ENCODE measurements at regions not wholly inside any gene's neighbourhood (a gene's known extent, or its start where the extent isn't known, plus 50 kb on each side); places are given as distances from the start of the nearest gene placed in this dataset.

- DNase-seq = no peak
Measured at GRCh38 chr4:184879271-184879670, 53.5 kb upstream of the ACSL1 start.

GRCh38 chr4:184882276-184882675 is 56.5 kb upstream of the ACSL1 start:
- no peak for DNase-seq

- no peak for DNase-seq
Measured at GRCh38 chr4:184883024-184883423, 57.3 kb upstream of the ACSL1 start.

DNA sequence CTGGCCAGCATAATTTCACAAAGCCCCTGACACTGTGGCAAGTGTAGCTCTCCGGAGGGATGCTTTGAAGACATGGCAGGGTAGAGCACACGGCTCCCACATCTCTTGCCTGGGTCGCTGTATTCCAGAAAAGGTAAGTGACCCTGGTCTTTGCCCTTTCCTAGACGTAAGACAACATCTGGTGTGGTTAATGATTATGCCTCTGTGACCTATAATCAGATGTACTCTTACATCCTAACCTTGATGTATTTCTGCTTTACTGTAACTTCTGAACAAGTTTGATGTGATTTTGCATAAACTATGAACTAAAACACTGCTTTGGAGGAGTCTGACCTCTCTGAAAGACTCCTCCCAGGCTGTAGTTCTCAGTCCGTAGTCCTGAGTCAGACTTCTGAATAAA is 59.1 kb upstream of the ACSL1 start:
- DNase-seq = no peak

DNA sequence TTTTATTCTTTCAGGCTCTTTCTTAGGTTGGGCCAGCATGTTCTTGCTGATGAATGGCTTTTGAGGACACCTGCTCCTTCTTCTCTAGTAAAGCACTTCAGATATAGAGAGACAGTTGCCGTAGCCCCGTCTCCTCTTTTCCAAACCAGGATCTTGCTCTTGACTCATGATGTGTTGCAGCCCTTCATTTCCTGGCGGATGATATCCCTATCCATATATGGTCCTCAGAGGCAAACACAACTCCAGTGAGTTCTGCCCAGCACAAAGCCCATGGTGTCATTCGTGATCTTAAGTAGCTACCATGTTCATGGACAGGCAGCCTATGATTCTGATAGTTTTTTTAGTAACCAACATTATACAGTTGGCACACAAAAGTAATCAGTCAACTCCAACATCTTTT is 59.8 kb upstream of the ACSL1 start:
- DNase-seq = no peak

GRCh38 chr4:184887333-184887732 is 61.6 kb upstream of the ACSL1 start:
- DNase-seq = no peak

- no peak for DNase-seq
Measured at GRCh38 chr4:184887947-184888346, 62.2 kb upstream of the ACSL1 start.

DNA sequence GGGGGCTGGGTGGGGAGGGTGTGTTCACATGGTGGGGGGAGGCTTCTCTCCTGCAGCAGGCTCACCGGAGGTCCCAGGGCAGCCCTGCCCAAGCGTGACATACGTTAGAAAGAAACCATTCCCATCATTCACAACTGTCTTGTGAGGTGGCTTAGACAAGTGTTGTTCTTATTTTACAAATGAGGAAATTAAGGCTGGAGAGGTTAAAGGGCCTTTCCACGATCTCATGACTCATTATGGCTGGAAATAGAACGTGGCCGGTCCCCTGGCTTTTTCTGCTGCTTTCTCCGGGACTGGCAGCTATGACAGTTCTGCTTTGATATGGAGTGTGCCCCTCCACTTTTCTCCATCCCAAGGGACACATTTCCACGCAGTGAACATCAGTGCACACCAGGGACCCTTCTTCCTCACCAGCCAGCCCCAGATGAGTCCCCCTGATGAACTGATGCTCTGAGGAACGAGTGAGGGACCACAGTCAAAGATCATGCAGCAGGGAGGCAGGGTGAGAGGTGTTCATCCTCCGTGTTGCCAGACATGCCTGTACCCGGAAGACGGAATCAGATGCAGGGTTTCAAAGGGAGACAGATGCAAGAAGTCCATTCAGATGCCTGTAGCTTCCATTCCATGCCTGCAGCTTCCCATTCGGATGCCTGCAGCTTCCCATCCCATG is 64.0 kb upstream of the ACSL1 start:
- DNase-seq = no peak

- DNase-seq = no peak
Measured at GRCh38 chr4:184890499-184890898, 64.7 kb upstream of the ACSL1 start.

GRCh38 chr4:184891816-184892397 is 66.1 kb upstream of the ACSL1 start:
- no peak for DNase-seq

- DNase-seq = no peak
Measured at GRCh38 chr4:184892999-184893398, 67.2 kb upstream of the ACSL1 start.

DNA sequence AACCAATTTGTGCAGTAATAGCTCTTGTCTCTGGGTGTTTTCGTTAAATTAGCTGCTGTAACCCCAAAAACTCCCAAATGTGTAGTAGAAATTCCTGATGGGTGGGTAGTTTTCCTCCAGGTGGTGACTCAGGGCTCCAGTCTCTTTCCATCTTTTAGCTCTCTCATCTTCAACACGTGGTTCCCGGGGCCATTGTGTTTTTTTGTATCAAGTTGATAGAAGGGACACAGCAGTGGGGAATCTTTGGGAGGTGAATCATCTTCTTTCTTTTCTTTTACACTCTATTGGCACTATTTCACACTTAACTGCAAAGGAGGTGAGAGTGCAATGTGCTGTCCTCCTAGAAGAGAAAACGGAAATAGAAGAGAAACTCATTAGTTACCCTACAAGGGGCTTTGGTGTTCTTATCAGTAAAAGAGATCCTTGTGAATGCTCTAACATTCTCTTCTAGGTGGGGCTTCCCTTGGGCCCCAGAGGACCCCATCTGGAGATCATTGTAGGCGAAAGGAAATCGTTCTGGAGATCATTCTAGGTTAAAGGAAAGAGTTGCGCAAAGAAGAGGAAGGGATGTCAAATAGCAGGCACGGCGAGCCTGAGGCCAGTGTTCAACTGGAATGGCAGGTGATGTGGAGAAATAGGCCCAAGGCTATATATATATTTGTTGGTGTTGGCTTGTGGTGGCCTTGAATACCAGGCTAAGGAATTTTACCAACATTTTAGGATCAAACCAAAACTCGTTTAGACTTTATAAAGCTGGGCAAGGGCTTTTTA is 68.2 kb upstream of the ACSL1 start:
- no peak for DNase-seq

GRCh38 chr4:184895012-184895695 is 69.4 kb upstream of the ACSL1 start:
- no peak for DNase-seq

DNA sequence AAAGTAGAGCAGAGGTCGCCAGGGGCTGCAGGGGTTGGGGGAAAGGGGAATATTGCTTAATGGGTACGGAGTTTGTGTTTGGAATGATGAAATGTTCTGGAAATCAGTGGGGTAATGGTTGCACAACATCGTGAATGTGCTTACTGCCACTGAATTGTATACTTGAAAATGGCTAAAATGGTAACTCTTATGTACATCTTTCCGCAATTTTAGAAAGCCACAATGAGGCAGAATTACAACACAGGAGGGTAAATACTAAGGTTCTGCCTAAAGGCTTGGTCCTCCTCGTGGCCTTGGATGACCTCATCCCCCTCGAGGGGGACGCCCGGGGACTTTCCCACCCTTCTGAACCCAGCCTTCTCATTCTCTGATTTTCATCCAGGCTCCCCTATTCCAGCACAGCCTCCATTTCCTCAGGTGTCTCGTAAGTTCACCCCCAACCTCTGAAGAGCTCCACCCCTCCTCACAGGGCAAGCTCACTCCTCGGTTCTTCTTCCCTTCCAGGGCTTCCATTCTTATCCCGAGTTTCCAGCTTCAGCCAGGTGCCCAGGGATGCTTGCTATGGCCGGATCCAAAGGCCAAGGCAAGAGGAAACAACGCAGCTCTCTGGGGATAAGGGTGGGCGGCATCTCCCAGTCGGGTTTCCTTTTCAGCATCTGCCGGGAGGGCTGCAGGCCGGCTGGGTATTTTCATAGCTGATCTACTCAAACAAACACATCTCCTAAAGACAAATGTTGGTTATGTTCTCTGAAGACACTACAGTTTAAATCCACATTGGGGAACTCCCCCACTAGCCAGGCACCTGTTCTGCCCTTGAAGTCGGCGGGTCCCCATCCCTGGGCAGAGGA is 71.3 kb upstream of the ACSL1 start:
- DNase-seq = no peak

- no peak for DNase-seq
Measured at GRCh38 chr4:184897895-184898294, 72.1 kb upstream of the ACSL1 start.

DNA sequence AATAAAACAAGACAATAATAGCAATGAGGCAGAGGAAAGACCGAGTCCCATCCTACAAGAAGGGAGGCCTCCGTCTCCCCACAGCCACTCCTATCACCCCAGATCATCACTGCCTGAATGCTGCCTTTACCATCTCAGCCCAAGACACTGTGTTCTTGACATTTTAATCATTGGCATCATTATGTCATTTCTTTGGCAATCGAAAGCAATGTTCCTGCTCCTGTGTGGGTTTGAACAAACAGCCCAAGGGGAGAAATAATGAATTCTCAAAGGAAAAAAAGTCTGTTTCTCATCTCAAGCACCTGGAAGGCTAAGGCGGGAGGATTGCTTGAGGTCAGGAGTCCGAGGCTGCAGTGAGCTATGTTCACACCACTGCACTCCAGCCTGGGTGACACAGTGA is 73.0 kb upstream of the ACSL1 start:
- no peak for DNase-seq

DNA sequence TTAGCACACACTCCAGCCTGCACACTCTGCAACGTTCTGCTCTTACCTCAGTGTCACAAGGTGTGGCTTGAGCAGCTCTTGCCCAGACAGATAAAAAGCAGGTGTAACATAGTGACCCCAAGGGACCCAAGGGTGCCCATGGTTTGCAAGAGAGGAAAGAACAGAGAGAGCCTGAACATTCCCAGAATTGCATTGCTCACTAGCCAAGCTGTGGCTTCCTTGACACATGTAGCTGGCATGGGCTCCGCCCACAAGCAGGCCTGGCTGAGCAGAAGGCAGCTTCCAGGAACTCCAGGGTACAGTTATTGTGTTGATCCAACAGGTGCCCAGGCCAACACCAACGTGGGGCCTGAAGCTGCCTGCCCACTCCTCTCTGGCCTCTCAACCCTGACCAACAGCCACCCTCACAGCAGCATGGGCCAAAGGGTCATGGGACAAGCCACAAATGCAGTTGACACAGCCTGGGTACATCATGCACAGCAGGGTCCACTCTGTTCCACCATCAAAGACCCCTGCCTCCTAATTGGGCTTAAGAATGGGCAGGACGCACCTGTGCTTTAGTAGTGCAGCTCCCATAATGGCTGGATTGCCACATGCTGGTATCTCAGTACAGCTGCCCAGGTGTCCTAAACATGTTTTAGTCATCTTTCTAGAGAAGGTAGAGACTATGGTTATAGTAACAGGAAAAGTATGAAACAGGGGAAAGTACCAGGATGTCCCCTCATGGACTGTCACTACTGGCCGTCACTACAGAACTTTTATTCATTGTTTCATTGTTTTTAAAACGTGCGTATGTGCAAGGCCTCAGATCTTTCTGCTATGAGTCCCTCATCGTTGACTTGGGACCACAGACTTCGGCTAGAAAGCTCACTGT is 73.7 kb upstream of the ACSL1 start:
- no peak for DNase-seq

DNA sequence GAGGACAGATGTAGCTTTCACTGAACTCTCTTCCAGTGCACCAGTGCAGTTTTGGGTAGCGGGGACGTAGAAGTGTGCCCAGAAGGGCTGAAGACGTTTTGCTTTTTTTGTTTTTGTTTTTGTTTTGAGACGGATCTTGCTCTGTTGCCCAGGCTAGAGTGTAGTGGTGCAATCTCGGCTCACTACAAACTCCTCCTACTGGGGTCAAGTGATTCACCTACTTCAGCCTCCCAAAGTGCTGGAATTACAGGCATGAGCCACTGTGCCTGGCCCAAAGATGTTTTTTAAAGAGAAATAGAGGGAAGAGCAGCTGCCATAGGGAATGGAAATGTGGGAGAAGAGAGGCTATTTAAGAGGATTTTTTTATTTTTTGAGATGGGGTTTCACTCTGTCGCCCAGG is 74.4 kb upstream of the ACSL1 start:
- no peak for DNase-seq

GRCh38 chr4:184902550-184902949 is 76.8 kb upstream of the ACSL1 start:
- no peak for DNase-seq

GRCh38 chr4:184906480-184907097 is 80.8 kb upstream of the ACSL1 start:
- DNase-seq = no peak

DNA sequence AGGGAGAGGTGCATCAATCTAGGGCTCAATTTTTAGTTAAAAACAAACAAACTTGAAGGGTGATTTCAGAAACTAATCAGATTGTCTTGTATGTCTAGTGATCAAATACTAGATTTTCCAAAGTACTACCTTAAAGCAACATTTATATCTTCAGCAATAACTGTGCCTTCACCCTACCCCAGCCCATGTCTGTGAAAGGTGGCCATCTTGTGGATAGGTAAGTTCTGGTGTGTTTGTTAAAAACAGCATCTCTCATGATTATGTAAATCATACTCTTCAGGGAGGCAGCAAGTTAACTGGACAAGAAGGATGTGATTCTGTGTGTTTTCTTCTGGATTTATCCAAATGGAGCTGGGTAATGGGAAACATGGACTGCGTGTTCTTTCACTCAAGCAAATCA is 81.4 kb upstream of the ACSL1 start:
- DNase-seq = no peak

Data from activated effector memory CD4-positive, alpha-beta T cell treated with anti-CD3 and anti-CD28 coated beads, Interleukin-2, amount 50 U/mL, for 16 hours (primary cell).